HL-60 (cell line): ENCODE measurements at regions not wholly inside any gene's neighbourhood (a gene's known extent, or its start where the extent isn't known, plus 50 kb on each side); places are given as distances from the start of the nearest gene placed in this dataset.
A peak's percentile ranks its signal among the peaks of the same experiment; 100 is the strongest.

Source experiments
- DNase-seq, 2 experiments: peaks; one replicate each; pipeline ENCODE4 v3.0.0-alpha.2; 2010 to 2020; ENCODE audit warnings: low read depth in 1 of 2, low spot score in 1 of 2
- H3K27ac ChIP-seq: fragments of 250-450 bp; sonication (Bioruptor Pico); replicated peaks from 2 replicates; pipeline ENCODE4 v1.5.1; 2020; ENCODE audit warnings: mild to moderate bottlenecking, moderate library complexity
- H3K27me3 ChIP-seq: fragments of 250-450 bp; sonication (Bioruptor Pico); 2 replicates; pipeline ENCODE4 v1.5.1; 2021; ENCODE audit warnings: mild to moderate bottlenecking, moderate library complexity; ENCODE audit not compliant: insufficient read depth, poor library complexity, severe bottlenecking
- H3K4me3 ChIP-seq: replicated peaks from 2 replicates; pipeline ENCODE4 v1.5.1; 2011; ENCODE audit warnings: mild to moderate bottlenecking, control low read depth, low read length; ENCODE audit not compliant: insufficient read depth
- CTCF ChIP-seq: IDR thresholded peaks from one replicate; pipeline ENCODE4 v1.5.1; 2011; ENCODE audit warnings: low read length, control low read depth, inconsistent platforms; ENCODE audit not compliant: insufficient read depth
- GABPA ChIP-seq: IDR thresholded peaks from 2 replicates; pipeline ENCODE4 v1.6.1; 2012; ENCODE audit warnings: low read depth
- POLR2AphosphoS5 ChIP-seq: IDR thresholded peaks from 2 replicates; pipeline ENCODE4 v1.6.1; 2012; ENCODE audit warnings: low read depth
- REST ChIP-seq: IDR thresholded peaks from 2 replicates; pipeline ENCODE4 v1.6.1; 2012; ENCODE audit warnings: low read depth; ENCODE audit not compliant: insufficient replicate concordance
- SPI1 ChIP-seq: IDR thresholded peaks from 2 replicates; pipeline ENCODE4 v1.6.1; 2012; ENCODE audit warnings: low read depth, mild to moderate bottlenecking, borderline replicate concordance

- Histone ChIP-seq H3K4me3 (no peak overlapping the region), H3K27ac (peak overlapping the region; percentile 77), H3K27me3 (no peaks in the 10 kb centered on the region)
- TF ChIP-seq CTCF (no peak), REST (peak; percentile 20), GABPA (no peak), POLR2AphosphoS5 (peak; percentile 89), SPI1 (no peak)
- DNase-seq, result peak; percentile 20 to 85
Measured at GRCh38 chr13:50319635-50320255, 304.5 kb downstream of the KCNRG start.

GRCh38 chr13:50320271-50320862 is 305.1 kb downstream of the KCNRG start:
- no peak for DNase-seq
- H3K4me3 ChIP-seq, result no peak overlapping the region
- peak overlapping the region; percentile 77 for H3K27ac ChIP-seq
- no peaks in the 10 kb centered on the region for H3K27me3 ChIP-seq
- TF ChIP-seq CTCF (no peak), GABPA (no peak), POLR2AphosphoS5 (no peak), SPI1 (no peak), REST (no peak)

- no peaks in the 10 kb centered on the region for H3K27me3 ChIP-seq
- no peak overlapping the region for H3K4me3 ChIP-seq
- peak; percentile 25 to 38 for DNase-seq
- H3K27ac ChIP-seq, result peak overlapping the region; percentile 47
- no peak for TF ChIP-seq REST
- no peak for TF ChIP-seq POLR2AphosphoS5
- no peak for TF ChIP-seq GABPA
- TF ChIP-seq CTCF, result no peak
- no peak for TF ChIP-seq SPI1
Measured at GRCh38 chr13:50322006-50322405, 306.8 kb downstream of the KCNRG start.
